ENCODE measurements at regions not wholly inside any gene's neighbourhood (a gene's known extent, or its start where the extent isn't known, plus 50 kb on each side); places are given as distances from the start of the nearest gene placed in this dataset.

DNA sequence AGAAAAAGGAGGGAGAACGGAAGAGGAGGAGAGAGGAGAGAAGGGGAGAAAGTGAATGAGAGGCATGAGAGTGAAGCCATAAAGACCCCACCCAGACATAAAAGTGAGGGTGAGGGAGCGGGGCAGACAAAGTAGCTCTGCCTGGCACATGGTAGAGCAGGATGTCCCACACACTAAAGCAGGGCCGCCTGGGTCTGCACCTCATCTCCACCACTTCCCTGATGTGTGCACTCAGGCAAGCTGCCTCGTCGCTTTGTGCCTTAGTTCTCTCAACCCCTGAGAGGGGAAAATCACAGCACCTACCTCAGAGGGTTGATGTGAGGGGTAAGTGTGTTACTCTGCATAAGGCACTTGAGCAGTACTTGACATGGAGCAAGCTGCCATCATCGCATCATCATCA, 488.1 kb downstream of the COG6 start:
- no peak overlapping the region for H3K27ac Mint-ChIP-seq (ENCODE audit: unreplicated experiment)
- TF ChIP-seq, protein P1, sequence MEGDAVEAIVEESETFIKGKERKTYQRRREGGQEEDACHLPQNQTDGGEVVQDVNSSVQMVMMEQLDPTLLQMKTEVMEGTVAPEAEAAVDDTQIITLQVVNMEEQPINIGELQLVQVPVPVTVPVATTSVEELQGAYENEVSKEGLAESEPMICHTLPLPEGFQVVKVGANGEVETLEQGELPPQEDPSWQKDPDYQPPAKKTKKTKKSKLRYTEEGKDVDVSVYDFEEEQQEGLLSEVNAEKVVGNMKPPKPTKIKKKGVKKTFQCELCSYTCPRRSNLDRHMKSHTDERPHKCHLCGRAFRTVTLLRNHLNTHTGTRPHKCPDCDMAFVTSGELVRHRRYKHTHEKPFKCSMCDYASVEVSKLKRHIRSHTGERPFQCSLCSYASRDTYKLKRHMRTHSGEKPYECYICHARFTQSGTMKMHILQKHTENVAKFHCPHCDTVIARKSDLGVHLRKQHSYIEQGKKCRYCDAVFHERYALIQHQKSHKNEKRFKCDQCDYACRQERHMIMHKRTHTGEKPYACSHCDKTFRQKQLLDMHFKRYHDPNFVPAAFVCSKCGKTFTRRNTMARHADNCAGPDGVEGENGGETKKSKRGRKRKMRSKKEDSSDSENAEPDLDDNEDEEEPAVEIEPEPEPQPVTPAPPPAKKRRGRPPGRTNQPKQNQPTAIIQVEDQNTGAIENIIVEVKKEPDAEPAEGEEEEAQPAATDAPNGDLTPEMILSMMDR (IDR thresholded peaks at IDR 0.05; ENCODE audit: partially characterized antibody, unreplicated experiment) = no peak
- peaks cover 2% of the 10 kb centered on the region for H3K27me3 Mint-ChIP-seq (ENCODE audit: unreplicated experiment)
- H3K4me1 Mint-ChIP-seq (ENCODE audit: low read depth, unreplicated experiment) = no peaks in the 10 kb centered on the region
- H3K4me3 Mint-ChIP-seq (ENCODE audit: unreplicated experiment) = no peak overlapping the region
- H3K36me3 Mint-ChIP-seq (ENCODE audit: unreplicated experiment) = peaks cover 2% of the 10 kb centered on the region
- no peak for DNase-seq
- H3K9me3 Mint-ChIP-seq (ENCODE audit: unreplicated experiment) = peaks cover 2% of the 10 kb centered on the region

- H3K27me3 Mint-ChIP-seq (ENCODE audit: unreplicated experiment) = peaks cover 2% of the 10 kb centered on the region
- no peak for DNase-seq
- H3K36me3 Mint-ChIP-seq (ENCODE audit: unreplicated experiment) = no peaks in the 10 kb centered on the region
- peaks cover 2% of the 10 kb centered on the region for H3K9me3 Mint-ChIP-seq (ENCODE audit: unreplicated experiment)
- no peaks in the 10 kb centered on the region for H3K4me1 Mint-ChIP-seq (ENCODE audit: low read depth, unreplicated experiment)
- no peak overlapping the region for H3K4me3 Mint-ChIP-seq (ENCODE audit: unreplicated experiment)
- no peak overlapping the region for H3K27ac Mint-ChIP-seq (ENCODE audit: unreplicated experiment)
- TF ChIP-seq, protein P1 (IDR thresholded peaks at IDR 0.05; ENCODE audit: partially characterized antibody, unreplicated experiment) = no peak
Measured at GRCh38 chr13:40145139-40145538, 489.7 kb downstream of the COG6 start.

DNA sequence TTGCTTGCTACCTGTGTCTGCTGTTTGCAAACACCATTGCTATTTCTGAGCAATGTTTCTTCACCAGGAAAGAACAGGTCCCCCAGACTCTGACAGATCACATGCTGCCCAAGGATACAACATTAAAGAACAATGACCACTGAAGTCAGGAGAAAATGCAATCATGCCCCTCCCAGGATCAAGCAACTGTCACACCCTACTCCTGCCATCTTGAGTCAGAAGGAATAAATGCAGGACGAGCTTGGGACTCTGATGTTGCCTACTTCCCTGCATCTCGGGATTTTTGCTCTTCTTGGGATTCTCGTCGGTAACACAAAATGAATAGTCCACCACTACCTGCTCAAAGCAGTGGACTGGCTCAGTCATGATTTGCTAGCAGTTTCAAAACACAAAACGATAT, 490.6 kb downstream of the COG6 start:
- H3K4me1 Mint-ChIP-seq (ENCODE audit: low read depth, unreplicated experiment) = no peaks in the 10 kb centered on the region
- peaks cover 2% of the 10 kb centered on the region for H3K27me3 Mint-ChIP-seq (ENCODE audit: unreplicated experiment)
- H3K4me3 Mint-ChIP-seq (ENCODE audit: unreplicated experiment) = no peak overlapping the region
- DNase-seq = no peak
- no peak overlapping the region for H3K27ac Mint-ChIP-seq (ENCODE audit: unreplicated experiment)
- peaks cover 2% of the 10 kb centered on the region for H3K9me3 Mint-ChIP-seq (ENCODE audit: unreplicated experiment)
- TF ChIP-seq, protein P1 (IDR thresholded peaks at IDR 0.05; ENCODE audit: partially characterized antibody, unreplicated experiment) = no peak
- no peaks in the 10 kb centered on the region for H3K36me3 Mint-ChIP-seq (ENCODE audit: unreplicated experiment)

- Mint-ChIP-seq H3K4me1 (ENCODE audit: low read depth, unreplicated experiment) (no peaks in the 10 kb centered on the region), H3K27me3 (ENCODE audit: unreplicated experiment) (peaks cover 2% of the 10 kb centered on the region), H3K36me3 (ENCODE audit: unreplicated experiment) (no peaks in the 10 kb centered on the region), H3K27ac (ENCODE audit: unreplicated experiment) (no peak overlapping the region), H3K9me3 (ENCODE audit: unreplicated experiment) (peaks cover 2% of the 10 kb centered on the region), H3K4me3 (ENCODE audit: unreplicated experiment) (no peak overlapping the region)
- TF ChIP-seq, protein P1 (IDR thresholded peaks at IDR 0.05; ENCODE audit: partially characterized antibody, unreplicated experiment) = no peak
- no peak for DNase-seq
Measured at GRCh38 chr13:40146611-40147117, 491.2 kb downstream of the COG6 start.

DNA sequence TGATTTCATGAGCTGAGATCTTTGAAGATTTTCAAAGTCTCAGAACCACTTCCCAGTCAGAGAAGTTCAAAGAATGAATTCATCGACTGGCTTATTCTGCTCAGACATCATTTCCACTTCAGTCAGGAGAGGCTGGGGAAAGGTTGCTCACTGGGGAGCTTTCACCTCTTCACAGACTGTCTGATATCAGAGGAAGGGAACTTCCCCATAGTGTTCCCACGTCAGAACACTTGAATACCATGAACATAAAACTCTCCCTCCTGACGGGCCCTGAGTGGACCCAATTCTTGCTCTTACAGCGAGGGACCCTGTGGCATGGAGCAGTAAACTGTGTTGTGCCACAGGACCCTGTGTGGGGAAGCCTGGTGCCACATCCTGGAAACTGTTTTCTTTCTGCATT, 492.6 kb downstream of the COG6 start:
- H3K27me3 Mint-ChIP-seq (ENCODE audit: unreplicated experiment) = no peaks in the 10 kb centered on the region
- TF ChIP-seq, protein P1 (IDR thresholded peaks at IDR 0.05; ENCODE audit: partially characterized antibody, unreplicated experiment) = no peak
- no peak overlapping the region for H3K4me3 Mint-ChIP-seq (ENCODE audit: unreplicated experiment)
- peaks cover 2% of the 10 kb centered on the region for H3K9me3 Mint-ChIP-seq (ENCODE audit: unreplicated experiment)
- DNase-seq = no peak
- no peaks in the 10 kb centered on the region for H3K36me3 Mint-ChIP-seq (ENCODE audit: unreplicated experiment)
- H3K4me1 Mint-ChIP-seq (ENCODE audit: low read depth, unreplicated experiment) = no peaks in the 10 kb centered on the region
- H3K27ac Mint-ChIP-seq (ENCODE audit: unreplicated experiment) = no peak overlapping the region

Measured in glutamatergic neuron (in vitro differentiated cells).